ENCODE measurements at regions not wholly inside any gene's neighbourhood (a gene's known extent, or its start where the extent isn't known, plus 50 kb on each side); places are given as distances from the start of the nearest gene placed in this dataset.

GRCh38 chr10:70974351-70974901 lies 86.1 kb upstream of the PCBD1 start (continued):
- no peak for TF ChIP-seq ZBTB40 (IDR thresholded peaks at IDR 0.05)
- no peak for TF ChIP-seq ZBTB40 (CRISPR knock-in tag; IDR thresholded peaks at IDR 0.05)
- TF ChIP-seq HDAC8 (tag; IDR thresholded peaks at IDR 0.05), result no peak
- no peak for TF ChIP-seq ZNF592 (IDR thresholded peaks at IDR 0.05)
- TF ChIP-seq POLR3A (IDR thresholded peaks at IDR 0.05; ENCODE audit: borderline replicate concordance, extremely low read depth, insufficient read depth, insufficient read length), result no peak
- TF ChIP-seq ZNF586 (CRISPR knock-in tag; conservative IDR thresholded peaks at IDR 0.05), result no peak
- TF ChIP-seq SREBF1 (IDR thresholded peaks at IDR 0.05; ENCODE audit: borderline replicate concordance, low read depth, low read length), result no peak
- no peak for TF ChIP-seq ZNF717 (CRISPR knock-in tag; IDR thresholded peaks at IDR 0.05)
- no peak for TF ChIP-seq ZNF449 (CRISPR knock-in tag; IDR thresholded peaks at IDR 0.05)
- no peak for TF ChIP-seq ZNF644 (tag; IDR thresholded peaks at IDR 0.05; ENCODE audit: low read depth)
- no peak for TF ChIP-seq MEF2D (tag; conservative IDR thresholded peaks at IDR 0.05; ENCODE audit: low read depth)
- TF ChIP-seq BCOR (IDR thresholded peaks at IDR 0.05), result no peak
- no peak for TF ChIP-seq PHTF2 (CRISPR knock-in tag; IDR thresholded peaks at IDR 0.05)

Measured in K562 (cell line).